CD4-positive, alpha-beta T cell treated with Interleukin-15 for 1 hour (primary cell): ENCODE measurements at regions not wholly inside any gene's neighbourhood (a gene's known extent, or its start where the extent isn't known, plus 50 kb on each side); places are given as distances from the start of the nearest gene placed in this dataset.
"Not testable (repeated sequence)": the region's sequence is repeated elsewhere in the genome, so short reads cannot be mapped to it uniquely, and the experiment has no call there.

ENCODE experiments used
- DNase-seq: peaks from one replicate; pipeline ENCODE4 v3.0.0-alpha.2; 2020

GRCh38 chr3:18188491-18188890, 236.6 kb downstream of the SATB1 start:
- no peak for DNase-seq

- DNase-seq = no peak
These were observed 239.5 kb downstream of the SATB1 start for GRCh38 chr3:18185624-18186023.

- DNase-seq = not testable (repeated sequence)
These were observed 242.2 kb downstream of the SATB1 start for GRCh38 chr3:18182923-18183322.

DNA sequence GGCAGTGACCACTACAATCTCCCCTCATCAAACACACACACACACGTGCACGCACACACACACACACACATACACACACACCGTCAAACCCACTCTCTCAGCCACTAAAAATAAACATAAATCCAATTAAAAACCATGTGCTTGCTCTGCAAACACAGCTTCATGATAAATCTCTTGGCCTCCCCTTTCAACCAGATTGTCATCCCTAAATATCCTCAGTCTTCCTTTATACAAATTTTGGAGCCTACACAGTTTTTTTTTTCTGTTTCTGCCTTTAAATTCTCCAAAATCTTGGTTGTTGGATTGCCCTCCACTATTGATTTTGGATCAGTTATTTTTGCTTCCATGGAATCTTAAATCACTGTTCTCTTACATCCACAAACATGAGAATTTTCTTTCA, 245.6 kb downstream of the SATB1 start:
- no peak for DNase-seq

GRCh38 chr3:18177271-18177670, 247.9 kb downstream of the SATB1 start:
- no peak for DNase-seq

GRCh38 chr3:18173891-18174290, 251.2 kb downstream of the SATB1 start:
- DNase-seq = not testable (repeated sequence)

DNA sequence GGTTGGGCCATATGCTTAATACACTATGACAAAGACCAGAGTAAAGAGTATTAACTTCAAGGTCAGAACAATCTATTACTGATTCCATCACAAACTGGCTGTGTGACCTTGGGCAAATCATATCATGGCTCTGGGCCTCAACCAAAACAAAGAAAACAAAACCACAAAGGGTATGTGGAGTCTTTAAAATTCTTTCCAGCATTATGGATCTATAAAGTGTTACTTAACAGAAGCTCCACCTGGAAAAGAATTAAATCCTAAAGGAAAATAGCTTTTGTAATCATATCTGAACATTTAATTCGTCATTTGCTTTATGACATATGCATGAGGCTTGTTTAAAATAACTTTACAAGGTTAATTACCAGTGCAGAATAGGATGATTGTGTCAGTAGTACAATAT, 265.5 kb downstream of the SATB1 start:
- no peak for DNase-seq

DNA sequence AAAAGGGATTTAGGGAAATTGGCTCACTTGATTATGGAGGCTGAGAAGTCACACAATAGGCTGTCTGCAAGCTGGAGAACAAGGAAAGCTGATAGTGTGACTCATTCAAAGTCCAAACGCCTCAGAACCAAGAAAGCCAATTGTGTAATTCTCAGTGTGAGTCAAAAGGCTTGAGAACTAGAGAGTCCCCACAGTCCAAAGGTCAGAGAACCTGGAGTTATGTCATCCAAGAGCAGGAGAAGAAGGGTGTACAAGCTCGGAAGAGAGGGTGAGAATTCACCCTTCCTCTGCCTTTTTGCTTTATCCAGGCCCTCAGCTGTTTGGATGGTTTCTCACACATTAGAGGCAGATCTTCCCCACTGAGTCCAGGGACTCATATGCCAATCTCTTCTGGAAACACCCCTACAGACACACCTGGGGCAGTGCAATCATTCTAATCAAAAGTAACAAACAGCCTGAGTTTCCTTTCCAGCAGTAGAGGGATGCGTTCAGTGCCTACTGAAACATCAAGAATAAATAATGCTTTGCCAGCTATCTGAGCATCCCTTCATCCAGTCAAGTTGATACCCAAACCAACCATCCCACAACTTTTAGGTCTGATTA, 271.5 kb downstream of the SATB1 start:
- DNase-seq = no peak

DNA sequence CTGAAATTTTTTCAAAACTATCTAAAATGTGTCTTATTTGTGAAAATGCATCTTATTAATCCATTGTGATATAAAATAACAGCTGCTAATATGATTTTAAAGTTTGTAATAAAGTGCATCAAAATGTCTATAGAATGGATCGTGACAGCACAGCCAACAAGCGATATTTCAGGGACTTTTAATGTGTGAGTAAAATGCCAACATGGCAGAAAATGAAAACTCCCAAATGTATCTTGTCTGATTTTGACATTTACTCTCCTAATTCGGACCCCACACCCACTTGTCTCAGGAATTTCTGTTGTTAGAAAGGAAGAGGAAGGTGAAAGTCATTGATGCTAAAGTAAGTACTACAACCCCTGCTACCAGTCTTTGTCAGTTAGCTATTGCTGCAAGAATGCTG, 273.9 kb downstream of the SATB1 start:
- DNase-seq = no peak

DNA sequence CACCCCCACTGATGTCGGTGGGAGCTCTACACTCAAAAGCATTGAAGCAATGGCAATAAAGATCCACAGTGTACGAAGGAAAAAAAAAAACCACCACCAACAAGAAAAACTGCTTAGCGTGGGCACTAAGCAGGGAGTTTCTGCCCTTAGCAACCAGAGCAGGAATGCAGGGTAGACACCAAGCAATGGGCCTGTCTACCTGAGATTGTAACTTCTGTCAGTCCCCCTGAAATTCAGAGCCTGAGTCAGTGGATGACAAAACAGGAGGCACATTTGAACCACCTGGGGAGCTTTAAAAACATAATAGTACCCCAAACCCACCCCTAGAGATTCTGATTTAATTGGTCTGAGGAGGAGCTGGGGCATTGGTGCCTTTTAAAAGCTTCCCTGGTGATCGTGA, 275.2 kb downstream of the SATB1 start:
- DNase-seq = no peak

DNA sequence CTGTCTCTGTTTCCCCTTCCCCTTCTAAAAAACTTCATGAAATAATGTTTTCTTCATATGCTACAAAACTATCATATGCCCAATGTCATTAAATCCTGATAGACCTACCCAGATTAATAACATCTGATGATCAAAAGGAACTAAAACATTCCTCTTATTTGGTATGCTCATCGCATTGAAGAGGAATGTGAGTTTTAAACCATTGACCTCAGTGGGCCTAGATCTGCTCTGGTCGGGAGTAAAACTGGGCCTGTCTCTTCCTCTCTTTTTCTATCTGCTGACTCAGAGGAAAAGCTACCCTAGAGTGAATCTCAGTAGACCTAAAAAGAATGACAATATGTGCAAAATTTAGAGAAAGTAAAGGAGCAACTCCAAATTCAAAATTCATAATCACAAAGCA, 275.8 kb downstream of the SATB1 start:
- DNase-seq = no peak

DNA sequence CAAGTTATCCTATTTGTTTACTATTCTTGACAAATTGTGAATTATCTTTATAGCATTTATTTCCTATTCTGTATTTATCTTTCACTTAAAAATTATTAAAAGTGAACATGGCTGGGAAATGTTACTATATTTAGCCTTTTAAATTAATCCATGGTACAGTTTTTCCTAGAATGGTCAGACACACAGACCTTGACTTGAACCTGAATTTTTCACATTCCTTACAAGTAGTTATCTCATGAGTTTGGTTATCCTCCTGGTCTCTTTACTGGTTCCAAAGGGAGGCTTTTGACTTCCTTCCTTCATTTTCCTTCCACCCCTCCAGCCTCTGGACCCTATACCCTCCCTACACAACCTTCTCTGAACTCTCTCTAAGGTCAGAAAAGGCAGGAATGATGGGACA, 280.6 kb downstream of the SATB1 start:
- no peak for DNase-seq

DNA sequence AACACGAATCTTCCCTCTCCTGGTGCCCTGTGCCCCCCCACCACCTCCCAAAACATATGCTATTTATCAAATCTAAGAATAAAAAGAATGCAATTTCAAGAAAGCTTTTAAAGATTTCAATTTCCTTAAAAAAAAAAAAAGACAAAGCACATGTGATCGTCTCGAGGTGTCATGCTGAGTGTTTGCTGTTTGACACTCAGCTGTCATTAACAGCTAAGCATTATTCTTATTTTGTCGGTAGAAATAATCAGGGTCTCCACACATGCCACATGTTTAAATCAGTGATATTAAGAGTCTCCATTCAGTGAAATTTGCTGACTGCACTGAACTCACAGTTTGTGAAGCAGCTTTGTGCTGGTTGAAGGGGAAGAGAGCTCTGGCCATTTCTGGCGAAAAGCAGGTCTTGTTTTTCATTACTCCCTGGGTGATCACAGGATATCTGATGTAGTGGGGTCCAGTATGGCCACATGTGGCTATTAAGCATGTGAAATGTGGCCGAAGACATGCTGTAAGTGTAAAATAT, 281.8 kb downstream of the SATB1 start:
- DNase-seq = no peak

- no peak for DNase-seq
These were observed 287.2 kb downstream of the SATB1 start for GRCh38 chr3:18137958-18138357.

DNA sequence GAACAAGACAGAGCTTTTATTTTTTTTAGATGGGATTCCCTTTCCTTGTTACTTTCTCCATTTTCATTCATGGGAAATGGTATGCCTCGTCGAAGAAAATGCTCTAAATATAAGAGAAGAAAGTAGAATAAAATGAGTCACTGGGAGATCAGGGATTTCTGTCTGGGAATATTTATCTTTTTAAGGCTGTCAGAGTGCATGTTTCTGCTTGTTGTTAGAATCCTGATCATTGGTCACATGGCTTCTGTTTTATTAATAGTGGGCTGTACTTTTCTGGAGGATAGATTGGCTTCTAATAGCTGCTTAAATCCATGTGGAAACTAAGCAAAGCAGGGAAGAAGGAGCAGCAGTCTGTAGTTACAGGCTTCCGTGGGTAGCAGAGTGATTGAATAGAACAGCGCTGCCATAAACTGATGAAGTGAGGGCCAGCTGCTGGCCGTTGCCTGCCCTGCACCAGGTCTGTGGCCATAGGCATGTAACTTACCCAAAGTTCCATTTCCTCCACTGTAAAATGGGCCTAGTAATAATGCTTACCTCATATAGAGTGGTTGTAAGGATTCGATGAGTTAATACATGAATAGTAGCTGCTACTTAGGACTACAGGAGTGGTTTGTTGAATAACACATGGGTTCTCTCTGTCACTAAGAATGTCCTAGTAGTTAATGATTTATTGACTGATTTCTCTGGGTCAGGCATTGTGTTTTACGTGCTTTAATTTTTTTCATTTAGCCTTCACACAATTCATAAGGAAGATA, 289.9 kb downstream of the SATB1 start:
- no peak for DNase-seq

DNA sequence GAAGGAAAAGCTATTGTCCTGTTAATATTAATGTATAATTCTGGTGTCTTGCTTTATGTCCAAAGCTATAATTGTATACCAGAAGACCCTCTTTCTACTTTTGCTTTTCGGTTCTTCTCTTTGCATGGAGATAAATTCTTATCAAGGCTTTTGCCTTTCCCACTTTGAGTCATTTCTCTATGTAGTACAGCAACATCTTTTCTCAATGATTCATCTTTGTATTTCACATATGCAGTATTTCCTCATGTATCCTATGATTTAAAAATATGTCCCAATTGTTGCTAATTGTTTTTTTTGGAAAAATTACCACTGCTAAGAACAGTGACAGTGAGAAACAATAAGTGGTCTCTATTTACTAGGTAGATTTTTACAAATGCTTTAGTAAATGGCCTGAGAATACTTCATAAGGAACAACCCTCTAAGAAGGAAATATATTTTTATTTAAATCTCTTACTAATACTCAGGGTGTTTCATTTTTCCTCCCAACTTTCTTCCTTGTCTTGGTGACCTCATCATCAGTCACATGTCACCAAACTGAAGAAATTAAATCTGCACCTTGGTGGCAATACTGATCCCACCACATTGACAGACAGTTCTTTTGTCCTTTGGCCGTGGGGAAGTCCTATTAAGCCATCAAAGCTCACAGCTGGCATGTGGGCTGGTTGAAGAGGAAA, 290.6 kb downstream of the SATB1 start:
- DNase-seq = no peak

DNA sequence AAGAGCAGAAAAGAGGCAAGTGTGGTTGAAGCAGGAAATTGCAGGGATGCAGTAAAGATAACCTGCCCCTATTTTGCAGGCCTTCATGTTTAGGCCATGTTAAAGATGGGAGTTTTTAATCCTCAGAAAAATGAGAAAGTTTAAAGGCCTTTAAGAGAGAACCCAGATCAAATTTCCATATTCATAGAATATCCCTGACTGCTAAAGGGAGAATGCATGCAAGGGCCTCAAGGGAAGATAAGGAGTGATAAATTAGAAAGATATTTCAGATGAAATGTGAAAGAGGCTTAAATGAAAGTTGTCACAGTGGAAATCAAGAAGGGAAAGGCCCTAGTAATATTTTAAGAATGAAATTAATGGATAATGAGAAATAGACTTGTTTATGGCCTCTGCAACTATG, 292.1 kb downstream of the SATB1 start:
- no peak for DNase-seq

DNA sequence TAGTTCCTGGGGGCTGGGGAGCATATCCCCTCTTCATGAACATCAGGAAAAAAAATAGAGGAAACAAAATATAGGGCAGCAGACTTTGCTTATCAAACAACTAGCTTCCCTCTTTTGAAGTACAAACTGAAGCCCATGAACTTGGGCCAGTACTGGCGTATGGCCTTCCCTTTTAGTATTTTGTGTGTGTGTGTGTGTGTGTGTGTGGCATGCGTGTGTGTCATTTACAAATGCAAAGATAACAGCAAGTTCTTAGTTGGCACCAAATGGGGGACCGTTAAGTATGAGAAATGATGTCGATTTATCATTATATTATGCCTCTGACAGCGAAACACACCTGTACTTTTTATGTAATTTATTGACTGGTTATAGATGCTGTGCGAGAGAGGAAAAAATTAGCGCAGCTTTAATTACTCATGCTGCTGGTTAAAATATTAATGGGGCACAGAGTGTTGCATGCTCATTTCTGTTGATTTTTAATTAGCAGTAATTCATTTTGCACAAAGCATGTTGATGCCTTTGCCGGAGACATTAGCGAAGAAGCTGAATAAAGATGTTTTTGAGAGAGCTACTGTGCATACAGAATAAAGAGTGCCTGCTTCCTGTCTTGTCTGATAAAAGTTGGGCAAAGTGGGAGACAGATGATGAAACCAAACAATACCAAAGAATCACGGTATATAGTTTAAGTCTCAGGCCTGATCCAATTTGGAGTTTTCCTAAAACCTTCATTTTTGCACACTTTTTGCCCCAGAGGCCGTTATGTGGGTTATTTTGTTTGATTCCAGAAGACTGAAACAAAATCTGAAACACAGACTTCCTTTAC, 297.1 kb downstream of the SATB1 start:
- peak; percentile 17 for DNase-seq

DNA sequence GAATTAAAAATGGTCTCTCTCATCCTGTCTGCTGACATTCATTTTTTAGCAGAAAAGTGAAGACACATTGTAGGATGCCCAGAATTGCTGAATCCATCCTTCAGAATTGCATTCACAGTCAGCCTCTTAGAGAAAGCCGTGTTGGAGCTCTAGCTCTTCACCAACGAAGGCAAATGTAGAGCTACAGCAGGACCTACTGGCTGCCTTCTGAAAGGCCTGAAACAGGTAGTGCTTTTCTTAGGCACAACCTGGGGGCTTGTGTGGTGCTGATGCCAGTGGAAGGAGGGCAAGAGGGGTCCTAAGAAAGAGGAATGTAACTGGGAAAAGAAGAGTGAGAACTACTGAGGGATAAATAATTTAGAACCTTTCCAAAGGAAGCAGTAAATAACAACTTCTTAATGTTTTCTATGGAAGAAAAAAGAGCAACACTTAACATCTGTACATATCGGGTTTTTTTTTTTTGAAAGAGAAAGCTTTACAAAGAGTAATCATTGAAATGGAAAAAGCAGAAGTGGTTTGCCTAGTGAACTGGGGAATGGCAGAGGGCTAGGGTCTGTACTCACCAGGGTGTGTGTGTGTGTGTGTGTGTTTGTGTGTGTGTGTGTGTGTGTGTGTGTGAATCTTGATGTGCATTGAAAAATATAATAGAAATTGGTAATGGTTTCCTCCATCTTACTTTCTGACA, 297.8 kb downstream of the SATB1 start:
- peak; percentile 40 for DNase-seq

DNA sequence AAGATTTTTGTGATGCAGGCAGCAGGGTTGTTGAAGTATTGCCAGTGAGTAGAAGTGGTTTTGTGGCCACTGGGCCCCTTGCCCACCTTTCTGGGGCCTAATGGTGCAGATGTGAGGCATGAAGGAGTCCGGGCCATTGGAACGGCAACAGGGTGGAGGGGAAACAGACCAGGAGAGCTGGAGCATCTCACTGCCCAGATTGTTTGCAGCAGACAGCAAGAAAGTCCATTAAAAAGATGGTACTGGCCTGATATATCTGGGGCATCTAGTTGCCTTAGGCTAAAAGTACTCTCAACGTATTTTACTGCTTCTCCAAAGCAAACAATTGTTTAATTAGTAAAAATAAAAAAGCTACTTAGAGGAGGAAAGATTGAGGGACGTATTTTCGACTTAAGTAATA, 298.4 kb downstream of the SATB1 start:
- DNase-seq = no peak

DNA sequence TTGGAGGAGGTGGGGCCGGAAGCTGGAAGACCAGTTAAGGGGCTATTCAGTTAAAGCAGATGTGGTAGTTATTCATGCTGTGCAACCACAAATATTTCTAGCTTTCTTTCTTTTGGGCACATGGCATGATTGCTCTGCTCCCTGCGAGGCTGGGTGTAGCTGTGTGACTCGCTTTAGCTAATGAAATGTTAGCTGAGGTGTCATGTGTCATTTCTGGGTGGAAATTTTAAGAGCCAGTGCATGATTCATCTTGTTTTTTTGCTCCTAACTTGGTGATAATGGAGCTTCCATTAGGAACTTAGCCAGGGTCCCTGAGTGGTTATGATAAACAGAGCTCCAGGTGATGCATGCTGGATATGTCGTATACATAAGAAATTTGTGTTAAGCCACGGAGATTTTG, 300.6 kb downstream of the SATB1 start:
- no peak for DNase-seq

GRCh38 chr3:18122264-18122663, 302.9 kb downstream of the SATB1 start:
- DNase-seq = no peak

GRCh38 chr3:18121020-18121419, 304.1 kb downstream of the SATB1 start:
- DNase-seq = no peak
